Heart right ventricle (tissue), 16 donors: ENCODE measurements at regions not wholly inside any gene's neighbourhood (a gene's known extent, or its start where the extent isn't known, plus 50 kb on each side); places are given as distances from the start of the nearest gene placed in this dataset.

Experiments used
- ATAC-seq, 8 donors: fragments of 200-7000 bp; cut with Tn5 transposase; one replicate each; pipeline ENCODE4 v1.9.1; 2020; ENCODE audit warnings: mild to moderate bottlenecking in 8 of 8, moderate library complexity in 8 of 8, moderate number of reproducible peaks in 1 of 8
- DNase-seq, 2 donors: peaks; one replicate each; pipeline ENCODE4 v3.0.0-alpha.2; 2020
- H3K27ac ChIP-seq, 10 donors: fragments of 200-600 bp; sonication (generic) in 2 of 10; one replicate each; pipeline versions ENCODE4 v1.5.0 to v1.8.0; 2020 to 2022; ENCODE audit warnings: mild to moderate bottlenecking in 3 of 10
- H3K27me3 ChIP-seq, 7 donors: fragments of 200-600 bp; one replicate each; pipeline ENCODE4 v1.8.0; 2021 to 2022; ENCODE audit warnings: mild to moderate bottlenecking in 2 of 7
- H3K36me3 ChIP-seq, 9 donors: fragments of 200-600 bp; sonication (generic) in 1 of 9; one replicate each; pipeline versions ENCODE4 v1.5.0 to v1.8.0; 2020 to 2022; ENCODE audit warnings: mild to moderate bottlenecking in 2 of 9
- H3K4me1 ChIP-seq, 9 donors: fragments of 200-600 bp; sonication (generic) in 1 of 9; one replicate each; pipeline versions ENCODE4 v1.5.0 to v1.8.0; 2020 to 2022; ENCODE audit warnings: mild to moderate bottlenecking in 4 of 9
- H3K4me3 ChIP-seq, 10 donors: fragments of 200-600 bp; sonication (generic) in 2 of 10; one replicate each; pipeline versions ENCODE4 v1.5.0 to v1.8.0; 2020 to 2022; ENCODE audit warnings: mild to moderate bottlenecking in 7 of 10, moderate library complexity in 2 of 10
- H3K9me3 ChIP-seq, 11 donors: fragments of 200-600 bp in 10 of 11; sonication (generic) in 2 of 11; one replicate each; pipeline versions ENCODE4 v1.5.0 to v1.8.0; 2013 to 2022; ENCODE audit warnings: mild to moderate bottlenecking in 2 of 11, control low read depth in 1 of 11, moderate library complexity in 1 of 11
- CTCF ChIP-seq, 9 donors: fragments of 200-600 bp; sonication (generic) in 2 of 9; IDR thresholded peaks; one replicate each; pipeline versions ENCODE4 v1.5.0 to v1.8.0; 2021 to 2022; ENCODE audit warnings: antibody characterized with exemption in 9 of 9, mild to moderate bottlenecking in 5 of 9, moderate library complexity in 1 of 9
- WGBS, 2 donors: extraction: QIAGEN DNeasy Blood & Tissue Kit; methylation state at CpG; one replicate each; pipeline ENCODE4 v1.1.7; 2013; ENCODE audit warnings: inconsistent platforms in 1 of 2; 5-methylcytosine and 5-hydroxymethylcytosine counted together
- intact Hi-C, 10 donors: fragments of 100-400 bp; cut with DNase I; formaldehyde crosslinking; loops; one replicate each; pipeline versions ENCODE4 v1.11.1 to v1.14.2; 2022
- donor health status: Arrhythmogenic right ventricular cardiomyopathy.
- donor health status: ischemic (EF 13 %, LVEDD 7.1; RV severe dilation, severe dysfunction).
- donor health status: healthy with polysubstance abuse.
- donor health status: DM: no; HTN: yes; CAD: no.
- donor health status: DM: no; HTN: no; CAD: no.
- donor health status: ischemic (EF 25% LVEDD 6.9; RV normal size, moderate dysfunction).
- donor health status: ischemic (EF 25% LVEDD 5.7; RV mildly dilated, moderate dysfunction).
- donor health status: healthy.
- donor health status: DM: yes; HTN: yes; CAD: no.
- donor health status: Ischemic cardiomyopathy.
- donor health status: ischemic (EF 35%, LVEDD 5.7; RV mildly dilated, moderate dysfunction).
- donor health status: nonischemic (EF 11% LVEDD 7.7; RV severe dilation, severe dysfunction).
- donor health status: DM: yes; HTN: yes; CAD: no.
- donor health status: PGD.
- donor health status: ischemic (EF 29% LVEDD 5.4; RV normal size, mild dysfunction).
- donor health status: nonischemic (EF 23%, LVEDD 6.1; RV moderate dilation, normal function).

DNA sequence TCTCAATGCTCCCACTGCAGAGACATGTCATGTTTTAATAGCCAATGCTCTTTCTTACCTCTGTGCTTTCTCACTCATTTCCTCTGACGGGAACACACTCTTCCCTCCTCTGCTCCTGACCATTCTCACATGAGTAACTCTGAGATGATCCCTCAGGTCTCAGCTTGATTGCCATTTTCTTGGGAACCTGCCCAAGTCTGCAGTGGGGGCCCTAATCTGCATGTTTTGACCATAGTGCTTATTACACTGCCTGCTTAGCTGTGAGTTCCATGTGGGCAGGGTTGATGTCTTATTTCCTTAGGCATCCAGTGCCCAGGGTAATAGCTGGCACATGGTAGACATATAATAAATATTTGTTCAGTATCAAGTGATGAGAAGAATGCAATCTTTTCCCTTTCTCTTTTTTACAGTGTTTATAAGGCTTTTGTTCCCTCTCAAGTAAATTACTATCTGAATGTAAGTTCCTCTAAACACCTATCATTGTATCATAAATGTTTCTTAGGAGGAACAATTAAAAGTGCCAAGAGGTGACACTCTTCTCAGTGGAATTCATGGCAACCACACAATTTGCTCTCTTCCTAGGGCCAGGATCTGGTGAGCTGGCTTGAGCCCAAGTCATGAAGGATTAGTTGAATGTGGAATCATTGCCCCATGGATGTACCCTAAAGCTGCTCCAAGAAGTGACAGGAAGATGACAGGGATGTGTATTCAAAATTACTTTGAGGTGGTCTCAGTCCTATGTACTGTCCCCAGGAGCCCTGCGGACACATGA lies 485.4 kb upstream of the USP24 start:
- Histone ChIP-seq H3K4me3 (no peak overlapping the region), H3K4me1 (peaks cover 0 to 12% (median 4%) of the 10 kb centered on the region in 9 donors), H3K36me3 (no peaks in the 10 kb centered on the region), H3K9me3 (no peaks in the 10 kb centered on the region), H3K27ac (no peak overlapping the region), H3K27me3 (no peaks in the 10 kb centered on the region)
- WGBS, 2 donors, result 50 to 77% methylated on average over 2 of the region's 2 CpGs
- ATAC-seq (no peak), DNase-seq (no peak)
- intact Hi-C loops, result loop anchor here in 1 of 10 donors (10.0 kb wide), 1 partner anchor 874 kb away; the partner anchor contains the start of gene PLPP3
- TF ChIP-seq CTCF (IDR thresholded peaks at IDR 0.05), result no peak

DNA sequence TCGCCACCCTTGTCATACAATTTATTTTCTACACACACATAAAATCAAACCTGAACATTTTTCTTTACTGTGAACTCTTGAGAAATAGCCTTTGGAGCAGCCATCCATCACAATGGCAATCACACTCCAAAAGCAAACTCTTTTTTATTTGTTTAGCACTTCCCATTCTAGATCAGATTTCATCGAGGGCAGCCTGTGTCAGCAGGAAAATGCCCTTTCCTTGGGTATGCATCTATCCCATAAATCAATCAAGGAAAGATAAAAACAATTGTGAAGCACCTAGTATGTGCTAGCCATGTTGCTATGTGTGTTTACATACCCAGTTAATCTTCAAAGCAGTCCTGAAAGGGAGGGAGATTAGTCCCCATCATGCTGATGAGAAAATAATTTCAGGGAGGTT lies 484.1 kb upstream of the USP24 start:
- DNase-seq (no peak), ATAC-seq (no peak)
- no peaks in the 10 kb centered on the region for H3K36me3 ChIP-seq
- H3K27me3 ChIP-seq, result no peaks in the 10 kb centered on the region
- WGBS, 2 donors, result 81 to 82% methylated on average over 2 of the region's 2 CpGs
- H3K4me1 ChIP-seq, result peaks cover 0 to 25% (median 8%) of the 10 kb centered on the region in 9 donors
- no peak for TF ChIP-seq CTCF (IDR thresholded peaks at IDR 0.05)
- no peak overlapping the region for H3K27ac ChIP-seq
- H3K9me3 ChIP-seq, result no peaks in the 10 kb centered on the region
- H3K4me3 ChIP-seq, result no peak overlapping the region
- intact Hi-C loops, result no loop called here

GRCh38 chr1:55697997-55698535 lies 482.9 kb upstream of the USP24 start:
- no peak for TF ChIP-seq CTCF (IDR thresholded peaks at IDR 0.05)
- Histone ChIP-seq H3K9me3 (no peaks in the 10 kb centered on the region), H3K27ac (no peak overlapping the region), H3K4me3 (no peak overlapping the region), H3K4me1 (peaks cover 0 to 28% (median 11%) of the 10 kb centered on the region in 9 donors), H3K27me3 (no peaks in the 10 kb centered on the region), H3K36me3 (no peaks in the 10 kb centered on the region)
- ATAC-seq (no peak), DNase-seq (no peak)
- intact Hi-C loops, result no loop called here
- 72 to 86% methylated on average over 4 of the region's 4 CpGs for WGBS, 2 donors

GRCh38 chr1:55696891-55697290 lies 481.7 kb upstream of the USP24 start:
- H3K27me3 ChIP-seq, result no peaks in the 10 kb centered on the region
- intact Hi-C loops, result no loop called here
- DNase-seq (no peak), ATAC-seq (no peak)
- no peaks in the 10 kb centered on the region for H3K9me3 ChIP-seq
- no peaks in the 10 kb centered on the region for H3K36me3 ChIP-seq
- peaks cover 0 to 28% (median 11%) of the 10 kb centered on the region in 9 donors for H3K4me1 ChIP-seq
- no peak overlapping the region for H3K4me3 ChIP-seq
- H3K27ac ChIP-seq, result peak overlapping the region in 5 of 10 donors; percentile 10 to 49 (median 45)
- WGBS, 2 donors, result 74 to 95% methylated on average over 2 of the region's 2 CpGs
- TF ChIP-seq CTCF (IDR thresholded peaks at IDR 0.05), result no peak
